ENCODE measurements at regions not wholly inside any gene's neighbourhood (a gene's known extent, or its start where the extent isn't known, plus 50 kb on each side); places are given as distances from the start of the nearest gene placed in this dataset.
"Not testable (repeated sequence)": the region's sequence is repeated elsewhere in the genome, so short reads cannot be mapped to it uniquely, and the experiment has no call there.

- DNase-seq = no peak
Observed at GRCh38 chr17:73855720-73856333, 211.6 kb upstream of the SDK2 start.

- no peak for DNase-seq
Observed at GRCh38 chr17:73856556-73856955, 212.3 kb upstream of the SDK2 start.

GRCh38 chr17:73859439-73860008, 215.3 kb upstream of the SDK2 start:
- not testable (repeated sequence) for DNase-seq

- no peak for DNase-seq
Observed at GRCh38 chr17:73861543-73861942, 217.3 kb upstream of the SDK2 start.

- no peak for DNase-seq
Observed at GRCh38 chr17:73863761-73864535, 219.7 kb upstream of the SDK2 start.

GRCh38 chr17:73865831-73866230, 221.6 kb upstream of the SDK2 start:
- DNase-seq = no peak

- DNase-seq = no peak
Observed at GRCh38 chr17:73867056-73867455, 222.8 kb upstream of the SDK2 start.

- no peak for DNase-seq
Observed at GRCh38 chr17:73870068-73870467, 225.8 kb upstream of the SDK2 start.

GRCh38 chr17:73870473-73870872, 226.2 kb upstream of the SDK2 start:
- DNase-seq = no peak

- no peak for DNase-seq
Observed at GRCh38 chr17:73872816-73873215, 228.6 kb upstream of the SDK2 start.

- no peak for DNase-seq
Observed at GRCh38 chr17:73874008-73874720, 229.9 kb upstream of the SDK2 start.

GRCh38 chr17:73875346-73875745, 231.1 kb upstream of the SDK2 start:
- DNase-seq = no peak

GRCh38 chr17:73877962-73878361, 233.7 kb upstream of the SDK2 start:
- no peak for DNase-seq

GRCh38 chr17:73878923-73879322, 234.7 kb upstream of the SDK2 start:
- no peak for DNase-seq

GRCh38 chr17:73879987-73880386, 235.7 kb upstream of the SDK2 start:
- DNase-seq = no peak

- no peak for DNase-seq
Observed at GRCh38 chr17:73882590-73882989, 238.3 kb upstream of the SDK2 start.

GRCh38 chr17:73883175-73883574, 238.9 kb upstream of the SDK2 start:
- no peak for DNase-seq

- DNase-seq = no peak
Observed at GRCh38 chr17:73887739-73888138, 243.5 kb upstream of the SDK2 start.

GRCh38 chr17:73888862-73889261, 244.6 kb upstream of the SDK2 start:
- DNase-seq = no peak

- DNase-seq = no peak
Observed at GRCh38 chr17:73889439-73889838, 245.2 kb upstream of the SDK2 start.

- no peak for DNase-seq
Observed at GRCh38 chr17:73890831-73891405, 246.7 kb upstream of the SDK2 start.

GRCh38 chr17:73895157-73895556, 250.9 kb upstream of the SDK2 start:
- DNase-seq = no peak

GRCh38 chr17:73896966-73897365, 252.7 kb upstream of the SDK2 start:
- no peak for DNase-seq
